ENCODE measurements at regions not wholly inside any gene's neighbourhood (a gene's known extent, or its start where the extent isn't known, plus 50 kb on each side); places are given as distances from the start of the nearest gene placed in this dataset.

DNA sequence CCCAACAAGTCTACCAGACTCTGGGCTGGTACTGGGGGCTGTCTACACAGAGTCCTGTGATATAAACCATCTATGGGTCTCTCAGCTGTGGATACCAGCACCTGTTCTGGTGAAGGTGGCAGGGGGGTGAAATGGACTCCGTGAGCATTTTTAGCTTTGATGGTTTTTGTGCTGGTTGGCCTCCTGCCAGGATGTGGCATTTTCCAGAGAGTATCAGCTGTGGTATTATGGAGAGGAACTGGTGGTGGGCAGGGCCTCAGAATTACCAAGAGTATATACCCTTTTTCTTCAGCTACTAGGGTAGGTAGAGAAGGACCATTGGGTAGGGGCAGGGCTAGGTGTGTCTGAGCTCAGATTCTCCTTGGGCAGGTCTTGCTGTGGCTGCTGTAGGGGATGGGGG, 1920.9 kb upstream of the PCDH20 start:
- Histone ChIP-seq H4K20me1 (ENCODE audit: insufficient read depth) (no peaks in the 10 kb centered on the region), H3K9ac (ENCODE audit: low read length) (no peak overlapping the region), H3K79me2 (ENCODE audit: insufficient read depth, low read length) (no peaks in the 10 kb centered on the region), H3K27me3 (ENCODE audit: insufficient read depth, low read length) (no peaks in the 10 kb centered on the region), H3K4me3 (replicated peaks in 1 of 2; ENCODE audit: low read depth in 1 of 2, low read length in 2 of 2) (no peak overlapping the region), H3K9me2 (ENCODE audit: insufficient read depth) (no peaks in the 10 kb centered on the region), H2AFZ (ENCODE audit: low read depth, low read length, poor library complexity, severe bottlenecking) (no peak overlapping the region), H3K27ac (ENCODE audit: low read depth, low read length) (no peak overlapping the region), H3K9me3 (ENCODE audit: control insufficient read depth in 1 of 2, insufficient read depth in 1 of 2, low read depth in 1 of 2, low read length in 2 of 2) (no peaks in the 10 kb centered on the region), H3K4me1 (ENCODE audit: control insufficient read depth in 1 of 2, insufficient read depth in 2 of 2, low read length in 2 of 2) (no peaks in the 10 kb centered on the region), H3K36me3 (ENCODE audit: control insufficient read depth in 1 of 2, insufficient read depth in 2 of 2, low read length in 2 of 2) (no peaks in the 10 kb centered on the region), H3K4me2 (ENCODE audit: low read length) (no peak overlapping the region)
- TF ChIP-seq, protein P1, sequence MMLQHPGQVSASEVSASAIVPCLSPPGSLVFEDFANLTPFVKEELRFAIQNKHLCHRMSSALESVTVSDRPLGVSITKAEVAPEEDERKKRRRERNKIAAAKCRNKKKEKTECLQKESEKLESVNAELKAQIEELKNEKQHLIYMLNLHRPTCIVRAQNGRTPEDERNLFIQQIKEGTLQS (IDR thresholded peaks at IDR 0.05): no peak
- TF ChIP-seq ZNF274 (IDR thresholded peaks at IDR 0.05; ENCODE audit: low read depth, low read length): no peak
- TF ChIP-seq EGR1 (IDR thresholded peaks at IDR 0.05; ENCODE audit: low read depth): no peak
- intact Hi-C loops (cut with micrococcal nuclease): no loop called here
- no peak for ATAC-seq
- CTCF ChIA-PET: no interaction called here
- DNase-seq (ENCODE audit: low read depth, low spot score): no peak
- RAD21 ChIA-PET (ENCODE audit: low non-redundant PET in 1 of 2, low total read pairs in 2 of 2, uncharacterized antibody in 2 of 2, unreplicated experiment in 2 of 2): no interaction called here
- no TSS peak for BruUV-seq (replicated peaks)
- POLR2A ChIA-PET: no interaction called here

DNA sequence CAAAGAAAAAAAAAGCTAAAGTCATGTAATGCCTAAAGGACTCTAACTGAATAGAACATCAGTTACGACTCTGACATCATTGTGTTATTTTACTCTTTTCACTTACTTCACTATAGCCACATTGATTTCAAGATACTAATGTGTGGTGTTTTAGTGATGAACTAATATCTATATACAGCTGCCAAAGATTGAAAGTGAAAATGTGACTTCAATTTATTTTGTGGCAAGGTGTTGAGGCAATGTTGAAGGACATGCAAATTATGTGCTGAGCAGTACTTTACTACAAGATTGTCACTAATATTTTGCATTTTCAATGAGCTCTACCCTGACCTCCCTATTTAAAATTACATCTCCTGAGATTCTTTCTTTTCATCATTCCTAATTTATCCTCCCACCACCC, 1911.9 kb upstream of the PCDH20 start:
- Histone ChIP-seq H3K27me3 (ENCODE audit: insufficient read depth, low read length) (no peaks in the 10 kb centered on the region), H4K20me1 (ENCODE audit: insufficient read depth) (no peaks in the 10 kb centered on the region), H2AFZ (ENCODE audit: low read depth, low read length, poor library complexity, severe bottlenecking) (no peak overlapping the region), H3K4me3 (replicated peaks in 1 of 2; ENCODE audit: low read depth in 1 of 2, low read length in 2 of 2) (no peak overlapping the region), H3K9ac (ENCODE audit: low read length) (no peak overlapping the region), H3K4me1 (ENCODE audit: control insufficient read depth in 1 of 2, insufficient read depth in 2 of 2, low read length in 2 of 2) (no peaks in the 10 kb centered on the region), H3K79me2 (ENCODE audit: insufficient read depth, low read length) (no peaks in the 10 kb centered on the region), H3K9me3 (ENCODE audit: control insufficient read depth in 1 of 2, insufficient read depth in 1 of 2, low read depth in 1 of 2, low read length in 2 of 2) (no peaks in the 10 kb centered on the region), H3K4me2 (ENCODE audit: low read length) (no peak overlapping the region), H3K27ac (ENCODE audit: low read depth, low read length) (no peak overlapping the region), H3K36me3 (ENCODE audit: control insufficient read depth in 1 of 2, insufficient read depth in 2 of 2, low read length in 2 of 2) (no peaks in the 10 kb centered on the region), H3K9me2 (ENCODE audit: insufficient read depth) (no peaks in the 10 kb centered on the region)
- DNase-seq (ENCODE audit: low read depth, low spot score): no peak
- ChIA-PET POLR2A (no interaction called here), RAD21 (ENCODE audit: low non-redundant PET in 1 of 2, low total read pairs in 2 of 2, uncharacterized antibody in 2 of 2, unreplicated experiment in 2 of 2) (no interaction called here), CTCF (no interaction called here)
- TF ChIP-seq POLR2AphosphoS5 (IDR thresholded peaks at IDR 0.05; ENCODE audit: low read depth, low read length): no peak
- TF ChIP-seq TCF7L2 (IDR thresholded peaks at IDR 0.05; ENCODE audit: borderline replicate concordance, extremely low read depth, insufficient read depth, insufficient read length): no peak
- TF ChIP-seq, protein P2, sequence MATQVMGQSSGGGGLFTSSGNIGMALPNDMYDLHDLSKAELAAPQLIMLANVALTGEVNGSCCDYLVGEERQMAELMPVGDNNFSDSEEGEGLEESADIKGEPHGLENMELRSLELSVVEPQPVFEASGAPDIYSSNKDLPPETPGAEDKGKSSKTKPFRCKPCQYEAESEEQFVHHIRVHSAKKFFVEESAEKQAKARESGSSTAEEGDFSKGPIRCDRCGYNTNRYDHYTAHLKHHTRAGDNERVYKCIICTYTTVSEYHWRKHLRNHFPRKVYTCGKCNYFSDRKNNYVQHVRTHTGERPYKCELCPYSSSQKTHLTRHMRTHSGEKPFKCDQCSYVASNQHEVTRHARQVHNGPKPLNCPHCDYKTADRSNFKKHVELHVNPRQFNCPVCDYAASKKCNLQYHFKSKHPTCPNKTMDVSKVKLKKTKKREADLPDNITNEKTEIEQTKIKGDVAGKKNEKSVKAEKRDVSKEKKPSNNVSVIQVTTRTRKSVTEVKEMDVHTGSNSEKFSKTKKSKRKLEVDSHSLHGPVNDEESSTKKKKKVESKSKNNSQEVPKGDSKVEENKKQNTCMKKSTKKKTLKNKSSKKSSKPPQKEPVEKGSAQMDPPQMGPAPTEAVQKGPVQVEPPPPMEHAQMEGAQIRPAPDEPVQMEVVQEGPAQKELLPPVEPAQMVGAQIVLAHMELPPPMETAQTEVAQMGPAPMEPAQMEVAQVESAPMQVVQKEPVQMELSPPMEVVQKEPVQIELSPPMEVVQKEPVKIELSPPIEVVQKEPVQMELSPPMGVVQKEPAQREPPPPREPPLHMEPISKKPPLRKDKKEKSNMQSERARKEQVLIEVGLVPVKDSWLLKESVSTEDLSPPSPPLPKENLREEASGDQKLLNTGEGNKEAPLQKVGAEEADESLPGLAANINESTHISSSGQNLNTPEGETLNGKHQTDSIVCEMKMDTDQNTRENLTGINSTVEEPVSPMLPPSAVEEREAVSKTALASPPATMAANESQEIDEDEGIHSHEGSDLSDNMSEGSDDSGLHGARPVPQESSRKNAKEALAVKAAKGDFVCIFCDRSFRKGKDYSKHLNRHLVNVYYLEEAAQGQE (IDR thresholded peaks at IDR 0.05; ENCODE audit: low read depth): no peak
- no peak for TF ChIP-seq POLR2A (IDR thresholded peaks at IDR 0.05; ENCODE audit: borderline replicate concordance, extremely low read depth, insufficient read depth, insufficient read length)
- no peak for TF ChIP-seq RAD21 (IDR thresholded peaks at IDR 0.05; ENCODE audit: low read depth)
- no peak for TF ChIP-seq JUND (IDR thresholded peaks at IDR 0.05)
- no peak for TF ChIP-seq SRF (IDR thresholded peaks at IDR 0.05; ENCODE audit: low read depth)
- TF ChIP-seq EZH2 (IDR thresholded peaks at IDR 0.05): no peak
- no peak for TF ChIP-seq SIN3A (IDR thresholded peaks at IDR 0.05; ENCODE audit: low read depth)
- TF ChIP-seq ZNF274 (IDR thresholded peaks at IDR 0.05; ENCODE audit: low read depth, low read length): no peak
- TF ChIP-seq, protein P3, sequence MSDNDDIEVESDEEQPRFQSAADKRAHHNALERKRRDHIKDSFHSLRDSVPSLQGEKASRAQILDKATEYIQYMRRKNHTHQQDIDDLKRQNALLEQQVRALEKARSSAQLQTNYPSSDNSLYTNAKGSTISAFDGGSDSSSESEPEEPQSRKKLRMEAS (IDR thresholded peaks at IDR 0.05): no peak
- no peak for TF ChIP-seq SP1 (IDR thresholded peaks at IDR 0.05; ENCODE audit: low read depth)
- no TSS peak for BruUV-seq (replicated peaks)
- intact Hi-C loops (cut with micrococcal nuclease): no loop called here
- ATAC-seq: no peak

All from HCT116 (cell line).